BJ (cell line): ENCODE measurements at regions not wholly inside any gene's neighbourhood (a gene's known extent, or its start where the extent isn't known, plus 50 kb on each side); places are given as distances from the start of the nearest gene placed in this dataset.

Experiments
- CTCF ChIA-PET: fragments of 350-600 bp; formaldehyde crosslinking; extraction: SDS; loops from one replicate; lab custom pipeline; 2021; ENCODE audit warnings: antibody characterized with exemption, inconsistent platforms; lab: Yijun Ruan, JAX
- POLR2A ChIA-PET: fragments of 300-600 bp; sonication (Branson Sonifier 250); formaldehyde crosslinking; extraction: SDS; loops from one replicate; lab custom pipeline; 2021; ENCODE audit warnings: antibody characterized with exemption; lab: Charles Lee
- DNase-seq: peaks from one replicate; pipeline ENCODE4 v3.0.0-alpha.2; 2011; ENCODE audit warnings: low read depth
- H3K27me3 ChIP-seq: 2 replicates; pipeline ENCODE4 v1.6.0; 2011; ENCODE audit warnings: low read length; ENCODE audit not compliant: control insufficient read depth, insufficient read depth
- H3K36me3 ChIP-seq: 2 replicates; pipeline ENCODE4 v1.5.1; 2011; ENCODE audit warnings: low read length; ENCODE audit not compliant: control insufficient read depth, insufficient read depth
- H3K4me3 ChIP-seq: 2 replicates; pipeline ENCODE4 v1.5.1; 2011; ENCODE audit warnings: low read depth, mild to moderate bottlenecking, control low read depth, low read length
- CTCF ChIP-seq: IDR thresholded peaks from 2 replicates; pipeline ENCODE4 v1.5.1; 2011; ENCODE audit warnings: low read depth, mild to moderate bottlenecking, control low read depth, inconsistent platforms, low read length, moderate library complexity; ENCODE audit not compliant: insufficient read depth

GRCh38 chr9:71592400-71592799, 175.9 kb downstream of the CEMIP2 start:
- Histone ChIP-seq H3K36me3 (no peaks in the 10 kb centered on the region), H3K27me3 (peaks cover 2% of the 10 kb centered on the region), H3K4me3 (no peak overlapping the region)
- ChIA-PET POLR2A (no interaction called here), CTCF (interaction anchor here (4.0 kb wide), 1 partner anchor 12 kb away, joined by 17 read pairs; no protein-coding TSS in a partner anchor)
- no peak for DNase-seq
- TF ChIP-seq CTCF = no peak

GRCh38 chr9:71590362-71590761, 178.0 kb downstream of the CEMIP2 start:
- CTCF ChIA-PET = no interaction called here

GRCh38 chr9:71589612-71590011, 178.7 kb downstream of the CEMIP2 start:
- ChIA-PET POLR2A (no interaction called here), CTCF (no interaction called here)
- no peak overlapping the region for H3K4me3 ChIP-seq
- DNase-seq = no peak
- H3K36me3 ChIP-seq = no peaks in the 10 kb centered on the region
- no peak for TF ChIP-seq CTCF
- peaks cover 2% of the 10 kb centered on the region for H3K27me3 ChIP-seq

More at GRCh38 chr9:71590362-71590761, 178.0 kb downstream of the CEMIP2 start:
- POLR2A ChIA-PET = no interaction called here
- H3K27me3 ChIP-seq = peaks cover 2% of the 10 kb centered on the region
- no peak overlapping the region for H3K4me3 ChIP-seq
- no peak for DNase-seq
- no peak for TF ChIP-seq CTCF
- H3K36me3 ChIP-seq = no peaks in the 10 kb centered on the region

GRCh38 chr9:71587576-71588362, 180.5 kb downstream of the CEMIP2 start:
- POLR2A ChIA-PET = no interaction called here
- no peaks in the 10 kb centered on the region for H3K36me3 ChIP-seq
- H3K27me3 ChIP-seq = no peaks in the 10 kb centered on the region
- no peak overlapping the region for H3K4me3 ChIP-seq
- DNase-seq = no peak
- CTCF ChIA-PET = interaction anchor here (1.7 kb wide), 1 partner anchor 14 kb away, joined by 3 read pairs; no protein-coding TSS in a partner anchor
- no peak for TF ChIP-seq CTCF

GRCh38 chr9:71583792-71584191, 184.5 kb downstream of the CEMIP2 start:
- ChIA-PET CTCF (no interaction called here), POLR2A (no interaction called here)
- DNase-seq = no peak
- H3K36me3 ChIP-seq = no peaks in the 10 kb centered on the region
- no peak for TF ChIP-seq CTCF
- no peak overlapping the region for H3K4me3 ChIP-seq
- no peaks in the 10 kb centered on the region for H3K27me3 ChIP-seq
